Fibroblast of lung (primary cell): ENCODE measurements at regions not wholly inside any gene's neighbourhood (a gene's known extent, or its start where the extent isn't known, plus 50 kb on each side); places are given as distances from the start of the nearest gene placed in this dataset.
A peak's percentile ranks its signal among the peaks of the same experiment; 100 is the strongest.

Experiments
- EZH2 ChIP-seq: IDR thresholded peaks from 2 replicates; pipeline ENCODE4 v1.5.1; 2012; ENCODE audit warnings: low read length, control low read depth, mild to moderate bottlenecking; ENCODE audit errors: missing control alignments
- TF ChIP-seq, protein P1 (sequence below), 2 donors: IDR thresholded peaks in 1 of 2; conservative IDR thresholded peaks in 1 of 2; 1 replicate in 1 of 2; 2 replicates in 1 of 2; pipeline ENCODE4 v1.5.1; 2011 to 2012; ENCODE audit warnings: low read length in 2 of 2, control low read depth in 1 of 2, inconsistent platforms in 1 of 2, low read depth in 1 of 2, mild to moderate bottlenecking in 1 of 2

DNA sequence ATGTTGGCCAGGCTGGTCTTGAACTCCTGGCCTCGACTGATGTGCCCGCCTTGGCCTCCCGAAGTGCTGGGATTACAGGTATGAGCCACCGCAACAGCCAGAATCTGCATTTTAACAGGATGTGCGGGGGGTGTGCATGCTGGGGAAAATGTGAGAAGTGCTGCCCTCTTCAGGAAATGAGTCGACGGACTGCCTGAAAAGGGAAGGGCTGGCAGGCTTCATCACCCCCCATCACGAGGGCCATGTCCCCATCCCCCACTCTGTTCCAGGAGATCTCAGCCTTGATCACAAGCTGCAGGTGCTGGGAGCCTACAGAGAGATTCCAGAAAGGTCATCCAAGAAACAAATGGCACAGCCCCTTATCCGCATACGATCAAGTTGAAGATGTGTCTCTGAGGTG lies 195.3 kb upstream of the RPL38 start:
- TF ChIP-seq, protein P1, sequence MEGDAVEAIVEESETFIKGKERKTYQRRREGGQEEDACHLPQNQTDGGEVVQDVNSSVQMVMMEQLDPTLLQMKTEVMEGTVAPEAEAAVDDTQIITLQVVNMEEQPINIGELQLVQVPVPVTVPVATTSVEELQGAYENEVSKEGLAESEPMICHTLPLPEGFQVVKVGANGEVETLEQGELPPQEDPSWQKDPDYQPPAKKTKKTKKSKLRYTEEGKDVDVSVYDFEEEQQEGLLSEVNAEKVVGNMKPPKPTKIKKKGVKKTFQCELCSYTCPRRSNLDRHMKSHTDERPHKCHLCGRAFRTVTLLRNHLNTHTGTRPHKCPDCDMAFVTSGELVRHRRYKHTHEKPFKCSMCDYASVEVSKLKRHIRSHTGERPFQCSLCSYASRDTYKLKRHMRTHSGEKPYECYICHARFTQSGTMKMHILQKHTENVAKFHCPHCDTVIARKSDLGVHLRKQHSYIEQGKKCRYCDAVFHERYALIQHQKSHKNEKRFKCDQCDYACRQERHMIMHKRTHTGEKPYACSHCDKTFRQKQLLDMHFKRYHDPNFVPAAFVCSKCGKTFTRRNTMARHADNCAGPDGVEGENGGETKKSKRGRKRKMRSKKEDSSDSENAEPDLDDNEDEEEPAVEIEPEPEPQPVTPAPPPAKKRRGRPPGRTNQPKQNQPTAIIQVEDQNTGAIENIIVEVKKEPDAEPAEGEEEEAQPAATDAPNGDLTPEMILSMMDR (conservative IDR thresholded peaks at IDR 0.05 in 1 of 2, IDR thresholded peaks at IDR 0.05 in 1 of 2; ENCODE audit: low read depth in 1 of 2, low read length in 2 of 2): peak in 1 of 2 donors; percentile 16
- no peak for TF ChIP-seq EZH2
